H1 (cell line): ENCODE measurements at regions not wholly inside any gene's neighbourhood (a gene's known extent, or its start where the extent isn't known, plus 50 kb on each side); places are given as distances from the start of the nearest gene placed in this dataset.
"Not testable (repeated sequence)": the region's sequence is repeated elsewhere in the genome, so short reads cannot be mapped to it uniquely, and the experiment has no call there.

Experiments
- CTCF ChIA-PET: fragments of 300-600 bp; sonication (Branson Sonifier 250); formaldehyde crosslinking; loops from one replicate; lab custom pipeline; 2021; ENCODE audit not compliant: partially characterized antibody; lab: Charles Lee
- POLR2A ChIA-PET: fragments of 300-600 bp; sonication (Branson Sonifier 250); formaldehyde crosslinking; loops from one replicate; lab custom pipeline; 2021; ENCODE audit warnings: inconsistent platforms; ENCODE audit not compliant: partially characterized antibody; lab: Charles Lee
- DNase-seq, 2 experiments: peaks; one replicate each; pipeline versions ENCODE4 v3.0.0 to v3.0.0-alpha.2; 2010 to 2022; ENCODE audit warnings: low spot score in 2 of 2, low read depth in 1 of 2, mixed read lengths in 1 of 2
- FAIRE-seq: peaks from 2 replicates; lab custom pipeline; 2011; peaks lifted over from hg19 to GRCh38; lab: Jason Lieb, UNC
- H2AFZ ChIP-seq: 2 replicates; pipeline ENCODE4 v1.8.1; 2012; ENCODE audit warnings: low read length, inconsistent platforms
- H2AK5ac ChIP-seq: 2 replicates; pipeline ENCODE4 v1.6.1; 2013; ENCODE audit warnings: low read depth, low read length
- H2BK120ac ChIP-seq: replicated peaks from 2 replicates; pipeline ENCODE3; 2013; ENCODE audit warnings: low read depth, low read length, inconsistent platforms
- H2BK12ac ChIP-seq: 2 replicates; pipeline ENCODE4 v1.6.1; 2013; ENCODE audit warnings: low read depth, low read length
- H2BK15ac ChIP-seq: 2 replicates; pipeline ENCODE4 v1.6.1; 2013; ENCODE audit warnings: low read length
- H2BK20ac ChIP-seq: 2 replicates; pipeline ENCODE4 v1.6.1; 2013; ENCODE audit warnings: low read length
- H2BK5ac ChIP-seq: 2 replicates; pipeline ENCODE4 v1.6.1; 2013; ENCODE audit warnings: low read depth, low read length
- H3K14ac ChIP-seq: 2 replicates; pipeline ENCODE4 v1.6.1; 2013; ENCODE audit warnings: inconsistent platforms; ENCODE audit not compliant: insufficient read length
- H3K18ac ChIP-seq: 2 replicates; pipeline ENCODE4 v1.6.1; 2013; ENCODE audit warnings: low read length; ENCODE audit errors: extremely low read depth
- H3K23ac ChIP-seq: 2 replicates; pipeline ENCODE4 v1.6.1; 2013; ENCODE audit warnings: inconsistent platforms; ENCODE audit not compliant: insufficient read length
- H3K23me2 ChIP-seq: 2 replicates; pipeline ENCODE4 v1.6.1; 2013; ENCODE audit warnings: low read depth, low read length
- H3K27ac ChIP-seq: 2 replicates; pipeline ENCODE4 v1.6.1; 2011; ENCODE audit warnings: low read depth, low read length, inconsistent platforms
- H3K27me3 ChIP-seq, 4 experiments: replicated peaks in 1 of 4; 1 replicate in 1 of 4; 2 replicates in 3 of 4; pipeline versions ENCODE4 v1.6.1 to v1.8.1; 2011 to 2013; ENCODE audit warnings: low read length in 3 of 4, mild to moderate bottlenecking in 3 of 4, inconsistent platforms in 2 of 4, mixed read lengths in 2 of 4, moderate library complexity in 1 of 4; ENCODE audit not compliant: control insufficient read depth in 3 of 4, insufficient read depth in 3 of 4; ENCODE audit errors: extremely low read depth in 1 of 4
- H3K36me3 ChIP-seq, 4 experiments: 2 replicates each; pipeline versions ENCODE4 v1.6.1 to v1.8.1; 2011 to 2013; ENCODE audit warnings: mild to moderate bottlenecking in 4 of 4, low read length in 3 of 4, moderate library complexity in 2 of 4, control low read depth in 1 of 4, inconsistent platforms in 1 of 4; ENCODE audit not compliant: insufficient read depth in 4 of 4, control insufficient read depth in 2 of 4
- H3K4ac ChIP-seq: replicated peaks from 2 replicates; pipeline ENCODE3; 2013; ENCODE audit warnings: low read length, low read depth, mixed read lengths, inconsistent platforms; ENCODE audit not compliant: insufficient read length
- H3K4me1 ChIP-seq, 4 experiments: replicated peaks in 1 of 4; 1 replicate in 1 of 4; 2 replicates in 3 of 4; pipeline versions ENCODE4 v1.6.1 to v1.8.1; 2011 to 2013; ENCODE audit warnings: low read length in 3 of 4, inconsistent platforms in 2 of 4, mixed read lengths in 1 of 4; ENCODE audit not compliant: insufficient read depth in 4 of 4, control insufficient read depth in 3 of 4
- H3K4me2 ChIP-seq, 2 experiments: 2 replicates each; pipeline versions ENCODE4 v1.6.1 to v1.8.1; 2011 to 2013; ENCODE audit warnings: low read depth in 2 of 2, low read length in 2 of 2, control low read depth in 1 of 2, inconsistent platforms in 1 of 2, mild to moderate bottlenecking in 1 of 2; ENCODE audit not compliant: insufficient read depth in 1 of 2
- H3K4me3 ChIP-seq, 4 experiments: fragments of 200-600, 300-600 bp in 1 of 4; sonication (generic), shearing (Covaris generic), sonication (Bioruptor Twin) in 1 of 4; 2 replicates each; pipeline versions ENCODE4 v1.5.1 to v1.8.1; 2011 to 2016; ENCODE audit warnings: low read length in 4 of 4, low read depth in 3 of 4, control low read depth in 2 of 4, inconsistent platforms in 2 of 4, mild to moderate bottlenecking in 2 of 4, mixed read lengths in 1 of 4, moderate library complexity in 1 of 4; ENCODE audit not compliant: insufficient read depth in 2 of 4; ENCODE audit errors: extremely low read depth in 1 of 4
- H3K56ac ChIP-seq: replicated peaks from 2 replicates; pipeline ENCODE3; 2013; ENCODE audit warnings: low read depth, mild to moderate bottlenecking, mixed read lengths, low read length, inconsistent platforms; ENCODE audit not compliant: insufficient read length
- H3K79me1 ChIP-seq: 2 replicates; pipeline ENCODE4 v1.6.1; 2013; ENCODE audit warnings: low read depth, low read length, control low read depth
- H3K79me2 ChIP-seq, 2 experiments: 2 replicates each; pipeline versions ENCODE4 v1.6.1 to v1.8.1; 2012 to 2013; ENCODE audit warnings: low read length in 2 of 2, mild to moderate bottlenecking in 2 of 2, inconsistent platforms in 1 of 2; ENCODE audit not compliant: insufficient read depth in 2 of 2, control insufficient read depth in 1 of 2
- H3K9ac ChIP-seq, 4 experiments: replicated peaks in 1 of 4; 1 replicate in 1 of 4; 2 replicates in 3 of 4; pipeline versions ENCODE4 v1.6.1 to v1.8.1; 2011 to 2013; ENCODE audit warnings: low read depth in 3 of 4, low read length in 3 of 4, control low read depth in 2 of 4, mild to moderate bottlenecking in 2 of 4, moderate library complexity in 2 of 4, inconsistent platforms in 1 of 4; ENCODE audit errors: extremely low read depth in 1 of 4
- H3K9me3 ChIP-seq, 2 experiments: 2 replicates each; pipeline versions ENCODE4 v1.6.1 to v1.8.1; 2012 to 2013; ENCODE audit warnings: mild to moderate bottlenecking in 2 of 2, moderate library complexity in 2 of 2, control low read depth in 1 of 2, inconsistent platforms in 1 of 2, low read depth in 1 of 2, low read length in 1 of 2, mixed read lengths in 1 of 2; ENCODE audit not compliant: insufficient read depth in 2 of 2
- H4K20me1 ChIP-seq, 2 experiments: replicated peaks in 1 of 2; 2 replicates each; pipeline versions ENCODE3 to v1.8.1; 2011 to 2013; ENCODE audit warnings: inconsistent platforms in 2 of 2, low read length in 2 of 2, mild to moderate bottlenecking in 1 of 2; ENCODE audit not compliant: insufficient read depth in 2 of 2, control insufficient read depth in 1 of 2
- H4K5ac ChIP-seq: 2 replicates; pipeline ENCODE4 v1.6.1; 2013; ENCODE audit warnings: low read length, low read depth, mixed read lengths, inconsistent platforms; ENCODE audit not compliant: insufficient read length
- H4K8ac ChIP-seq: 2 replicates; pipeline ENCODE4 v1.8.0; 2013; ENCODE audit warnings: mild to moderate bottlenecking, moderate library complexity, low read length, inconsistent platforms; ENCODE audit not compliant: insufficient read depth; ENCODE audit errors: extremely low read depth
- H4K91ac ChIP-seq: replicated peaks from 2 replicates; pipeline ENCODE3; 2013; ENCODE audit warnings: low read length, mixed read lengths, inconsistent platforms; ENCODE audit not compliant: insufficient read length
- WGBS, 2 experiments: shearing (Covaris generic) in 1 of 2; methylation state at CpG; one replicate each; pipeline versions ENCODE4 v1.1.6 to v1.1.7; 2013 to 2015; ENCODE audit warnings: low lambda C conversion rate in 2 of 2, mixed read lengths in 2 of 2, inconsistent platforms in 1 of 2, low coverage in 1 of 2, missing lambda C conversion rate in 1 of 2; ENCODE audit not compliant: insufficient replicate concordance in 2 of 2, insufficient coverage in 1 of 2, insufficient read length in 1 of 2; ENCODE audit errors: extremely low coverage in 1 of 2, missing lambda C conversion rate in 1 of 2; 5-methylcytosine and 5-hydroxymethylcytosine counted together

DNA sequence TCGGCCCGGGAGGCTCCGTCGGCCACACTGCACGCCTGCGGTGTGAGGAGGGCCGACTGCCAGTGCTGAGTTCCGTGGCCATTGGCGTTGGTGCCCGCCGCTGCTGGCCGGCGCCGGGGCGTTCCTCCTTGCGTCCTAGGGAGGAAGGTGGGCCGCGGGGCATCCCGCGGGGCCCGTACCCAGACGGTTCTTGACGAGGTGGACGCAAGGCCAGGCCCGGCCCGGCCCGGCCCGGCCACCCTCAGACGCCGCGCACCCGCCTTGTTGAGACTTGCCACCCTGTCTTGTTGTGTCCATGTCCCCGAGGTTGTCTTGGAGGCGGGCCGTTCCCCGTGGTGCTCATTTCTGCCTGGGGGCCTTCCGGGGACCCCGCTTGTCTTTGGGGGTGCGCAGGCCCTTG, 282.0 kb upstream of the AGTR2 start:
- H2AK5ac ChIP-seq, H2BK20ac ChIP-seq, H3K79me1 ChIP-seq, H3K23ac ChIP-seq, H3K18ac ChIP-seq, H2BK12ac ChIP-seq, H4K8ac ChIP-seq, H4K20me1 ChIP-seq, H3K4ac ChIP-seq, H2BK5ac ChIP-seq, H3K4me1 ChIP-seq, H2BK15ac ChIP-seq, H3K27me3 ChIP-seq, H3K23me2 ChIP-seq, H3K9me3 ChIP-seq, H2BK120ac ChIP-seq, H2AFZ ChIP-seq, CTCF ChIA-PET, H4K91ac ChIP-seq, POLR2A ChIA-PET, H4K5ac ChIP-seq, H3K79me2 ChIP-seq, FAIRE-seq, H3K27ac ChIP-seq, DNase-seq, H3K56ac ChIP-seq, H3K14ac ChIP-seq, H3K36me3 ChIP-seq, H3K4me2 ChIP-seq, H3K4me3 ChIP-seq, H3K9ac ChIP-seq: not testable (repeated sequence)
- no CpG with 5 or more reads among the region's 39 CpGs for WGBS, 2 experiments
